Endothelial cell of umbilical vein (primary cell): ENCODE measurements at regions not wholly inside any gene's neighbourhood (a gene's known extent, or its start where the extent isn't known, plus 50 kb on each side); places are given as distances from the start of the nearest gene placed in this dataset.

Source experiments
- CTCF ChIP-seq, 2 donors: IDR thresholded peaks; 1 replicate in 1 of 2; 2 replicates in 1 of 2; pipeline ENCODE4 v1.5.1; 2011; ENCODE audit warnings: low read length in 2 of 2, mild to moderate bottlenecking in 2 of 2, moderate library complexity in 2 of 2, control low read depth in 1 of 2, inconsistent platforms in 1 of 2, low read depth in 1 of 2; ENCODE audit not compliant: insufficient read depth in 1 of 2; ENCODE audit errors: extremely low read depth in 1 of 2
- MYC ChIP-seq: IDR thresholded peaks from one replicate; pipeline ENCODE4 v1.6.1; 2011; ENCODE audit warnings: mild to moderate bottlenecking, low read depth, low read length
- POLR2A ChIP-seq: IDR thresholded peaks from 2 replicates; pipeline ENCODE4 v1.6.1; 2012; ENCODE audit warnings: low read depth, mild to moderate bottlenecking, control low read depth, low read length

- TF ChIP-seq CTCF (IDR thresholded peaks at IDR 0.05; ENCODE audit: extremely low read depth in 1 of 2, insufficient read depth in 1 of 2, low read depth in 1 of 2, low read length in 2 of 2) (no peak), POLR2A (no peak), MYC (no peak)
These were observed 312.9 kb upstream of the ARID1B start for GRCh38 chr6:156464100-156464878.
